GM12878 (cell line): ENCODE measurements at regions not wholly inside any gene's neighbourhood (a gene's known extent, or its start where the extent isn't known, plus 50 kb on each side); places are given as distances from the start of the nearest gene placed in this dataset.

Experiments
- ATAC-seq: fragments of 200-7000 bp; cut with Tn5 transposase; 3 replicates; pipeline ENCODE4 v1.9.1; 2020; ENCODE audit warnings: mild to moderate bottlenecking, moderate library complexity
- BruUV-seq: library from RNA; stranded (reverse); fragments of 400-500 nt; replicated peaks from 2 replicates; lab custom pipeline; 2021; lab: Mats Ljungman, UMichigan
- CTCF ChIA-PET: fragments of 300-600 bp; sonication (Branson Sonifier 250); formaldehyde crosslinking; extraction: SDS; loops from one replicate; lab custom pipeline; 2021; ENCODE audit warnings: inconsistent platforms; lab: Yijun Ruan, JAX
- POLR2A ChIA-PET: fragments of 350-600 bp; formaldehyde crosslinking; extraction: SDS; loops from one replicate; lab custom pipeline; 2021; ENCODE audit warnings: inconsistent platforms; lab: Charles Lee
- RAD21 ChIA-PET: fragments of 300-600 bp; sonication (Branson Sonifier 250); formaldehyde crosslinking; loops from one replicate; lab custom pipeline; 2023; ENCODE audit warnings: antibody characterized with exemption; ENCODE audit not compliant: unreplicated experiment; lab: Charles Lee
- SMC1A ChIA-PET: fragments of 300-600 bp; sonication (Branson Sonifier 250); formaldehyde crosslinking; loops from one replicate; lab custom pipeline; 2023; ENCODE audit not compliant: unreplicated experiment, uncharacterized antibody; lab: Charles Lee
- DNase-seq: peaks from one replicate; pipeline ENCODE4 v3.0.0-alpha.2; 2011; ENCODE audit warnings: low read depth, low spot score
- FAIRE-seq: peaks from 3 replicates; lab custom pipeline; 2011; peaks lifted over from hg19 to GRCh38; lab: Jason Lieb, UNC
- H2AFZ ChIP-seq: 2 replicates; pipeline ENCODE4 v1.6.0; 2011; ENCODE audit warnings: low read depth, low read length, control low read depth; ENCODE audit not compliant: control insufficient read depth
- H3K27ac ChIP-seq: 2 replicates; pipeline ENCODE4 v1.5.1; 2011; ENCODE audit warnings: control low read depth; ENCODE audit not compliant: control insufficient read depth, insufficient read depth
- H3K27me3 ChIP-seq, 2 experiments: replicated peaks in 1 of 2; 2 replicates each; pipeline versions ENCODE4 v1.6.0 to v1.6.1; 2011; ENCODE audit warnings: low read length in 1 of 2; ENCODE audit not compliant: control insufficient read depth in 2 of 2, insufficient read depth in 2 of 2
- H3K36me3 ChIP-seq, 2 experiments: 2 replicates each; pipeline ENCODE4 v1.5.1; 2011; ENCODE audit warnings: low read length in 1 of 2; ENCODE audit not compliant: control insufficient read depth in 2 of 2, insufficient read depth in 2 of 2
- H3K4me1 ChIP-seq: 2 replicates; pipeline ENCODE4 v1.6.1; 2011; ENCODE audit warnings: mild to moderate bottlenecking, low read length, moderate library complexity, mixed read lengths; ENCODE audit not compliant: control insufficient read depth, insufficient read depth
- H3K4me2 ChIP-seq: 2 replicates; pipeline ENCODE4 v1.6.0; 2011; ENCODE audit warnings: control low read depth; ENCODE audit not compliant: control insufficient read depth, insufficient read depth
- H3K4me3 ChIP-seq: fragments of 200-600 bp; sonication (generic); 2 replicates; pipeline ENCODE4 v1.5.1; 2016
- H3K79me2 ChIP-seq: 2 replicates; pipeline ENCODE4 v1.6.0; 2011; ENCODE audit warnings: low read length; ENCODE audit not compliant: control insufficient read depth, insufficient read depth
- H3K9ac ChIP-seq: 2 replicates; pipeline ENCODE4 v1.8.0; 2011; ENCODE audit warnings: low read length, control low read depth, mixed read lengths; ENCODE audit not compliant: control insufficient read depth, insufficient read depth
- H3K9me3 ChIP-seq: replicated peaks from 3 replicates; pipeline ENCODE4 v1.5.1; 2011; ENCODE audit warnings: mild to moderate bottlenecking, low read length; ENCODE audit not compliant: control insufficient read depth, insufficient read depth
- H4K20me1 ChIP-seq: 2 replicates; pipeline ENCODE4 v1.6.0; 2011; ENCODE audit not compliant: control insufficient read depth, insufficient read depth
- BCL11A ChIP-seq: IDR thresholded peaks from 2 replicates; pipeline ENCODE4 v1.6.1; 2011; ENCODE audit warnings: low read depth, low read length
- CHD2 ChIP-seq: IDR thresholded peaks from 2 replicates; pipeline ENCODE4 v1.6.1; 2011; ENCODE audit warnings: low read depth, low read length, improper control_type of control experiment, borderline replicate concordance
- FOXM1 ChIP-seq: IDR thresholded peaks from 2 replicates; pipeline ENCODE4 v1.6.1; 2012; ENCODE audit warnings: low read depth, mild to moderate bottlenecking, inconsistent platforms, low read length, moderate library complexity
- KDM1A ChIP-seq: fragments of 200-600 bp; sonication (generic); IDR thresholded peaks from 2 replicates; pipeline ENCODE4 v1.6.1; 2016; ENCODE audit warnings: borderline replicate concordance
- POLR2AphosphoS5 ChIP-seq: IDR thresholded peaks from 2 replicates; pipeline ENCODE4 v1.6.1; 2011; ENCODE audit warnings: mild to moderate bottlenecking, low read length, inconsistent platforms
- POU2F2 ChIP-seq: IDR thresholded peaks from 3 replicates; pipeline ENCODE4 v1.6.1; 2011; ENCODE audit warnings: low read depth, mild to moderate bottlenecking, low read length, borderline replicate concordance
- RCOR1 ChIP-seq: conservative IDR thresholded peaks from 2 replicates; pipeline ENCODE4 v1.6.1; 2012; ENCODE audit warnings: low read depth, low read length, improper control_type of control experiment
- WGBS: methylation state at CpG from one replicate; pipeline ENCODE4 v1.1.6; 2016; ENCODE audit warnings: low lambda C conversion rate; ENCODE audit not compliant: insufficient replicate concordance, insufficient coverage; ENCODE audit errors: missing lambda C conversion rate; 5-methylcytosine and 5-hydroxymethylcytosine counted together
- in situ Hi-C: fragments of 300-500 bp; cut with MboI; formaldehyde crosslinking; loops from 9 replicates; pipeline ENCODE4 v1.14.3; 2018; ENCODE audit warnings: mixed read lengths
- intact Hi-C: fragments of 100-400 bp; cut with micrococcal nuclease; formaldehyde crosslinking; loops from one replicate; pipeline ENCODE4 v1.14.2; 2022; ENCODE audit not compliant: unreplicated experiment
- TF ChIP-seq, protein P1 (sequence below): fragments of 450-650 bp; IDR thresholded peaks from 2 replicates; pipeline ENCODE4 v1.6.1; 2017; ENCODE audit warnings: low read depth, mild to moderate bottlenecking, moderate library complexity
- TF ChIP-seq, protein P2 (sequence below): IDR thresholded peaks from 2 replicates; pipeline ENCODE4 v1.6.1; 2012; ENCODE audit warnings: mild to moderate bottlenecking, low read depth, low read length
- TF ChIP-seq, protein P3 (sequence below): fragments of 450-650 bp; IDR thresholded peaks from 2 replicates; pipeline ENCODE4 v1.6.1; 2018; ENCODE audit warnings: mild to moderate bottlenecking, low read depth, moderate library complexity; ENCODE audit not compliant: partially characterized antibody
- TF ChIP-seq, protein P4 (sequence below): fragments of 450-650 bp; IDR thresholded peaks from 2 replicates; pipeline ENCODE4 v1.6.1; 2016; ENCODE audit warnings: mild to moderate bottlenecking
- TF ChIP-seq, protein P5 (sequence below): fragments of 450-650 bp; formaldehyde crosslinking; IDR thresholded peaks from 2 replicates; pipeline ENCODE4 v1.5.0; 2022; ENCODE audit warnings: mild to moderate bottlenecking, missing genetic modification characterization

DNA sequence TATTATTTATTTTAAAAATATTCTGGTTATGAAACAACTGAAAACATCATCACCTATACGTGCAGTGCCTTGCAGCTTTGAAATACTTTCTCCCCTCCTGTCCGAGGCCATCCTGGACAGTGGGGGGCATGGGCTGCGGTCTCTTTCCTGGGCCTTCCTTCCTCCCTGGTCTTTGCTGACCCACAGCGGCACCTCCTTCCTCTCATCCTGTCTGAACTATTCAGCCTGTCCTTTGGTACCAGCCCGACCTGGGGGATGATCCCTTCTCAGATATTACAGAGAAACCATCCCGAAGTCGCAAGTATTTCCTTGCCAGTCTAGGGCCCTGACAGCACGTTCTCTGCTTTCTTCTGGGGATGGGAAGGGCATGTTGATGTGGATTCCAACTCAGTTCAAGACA, 736.6 kb upstream of the HS6ST1 start:
- H3K79me2 ChIP-seq = no peaks in the 10 kb centered on the region
- ChIA-PET SMC1A (no interaction called here), RAD21 (no interaction called here), CTCF (no interaction called here), POLR2A (no interaction called here)
- FAIRE-seq (no peak), ATAC-seq (no peak), DNase-seq (no peak)
- H3K4me3 ChIP-seq = no peak overlapping the region
- no peaks in the 10 kb centered on the region for H3K27me3 ChIP-seq
- in situ Hi-C loops (no loop called here), intact Hi-C loops (no loop called here)
- H3K4me2 ChIP-seq = no peak overlapping the region
- H3K9ac ChIP-seq = no peak overlapping the region
- H4K20me1 ChIP-seq = no peaks in the 10 kb centered on the region
- no peak overlapping the region for H3K27ac ChIP-seq
- H3K36me3 ChIP-seq = no peaks in the 10 kb centered on the region
- no TSS peak for BruUV-seq
- H3K4me1 ChIP-seq = no peaks in the 10 kb centered on the region
- no peaks in the 10 kb centered on the region; the same call in 1 of the 3 replicates for H3K9me3 ChIP-seq
- H2AFZ ChIP-seq = no peak overlapping the region
- 44% methylated on average over 8 of the region's 8 CpGs for WGBS
- TF ChIP-seq KDM1A = no peak
- TF ChIP-seq, protein P1, sequence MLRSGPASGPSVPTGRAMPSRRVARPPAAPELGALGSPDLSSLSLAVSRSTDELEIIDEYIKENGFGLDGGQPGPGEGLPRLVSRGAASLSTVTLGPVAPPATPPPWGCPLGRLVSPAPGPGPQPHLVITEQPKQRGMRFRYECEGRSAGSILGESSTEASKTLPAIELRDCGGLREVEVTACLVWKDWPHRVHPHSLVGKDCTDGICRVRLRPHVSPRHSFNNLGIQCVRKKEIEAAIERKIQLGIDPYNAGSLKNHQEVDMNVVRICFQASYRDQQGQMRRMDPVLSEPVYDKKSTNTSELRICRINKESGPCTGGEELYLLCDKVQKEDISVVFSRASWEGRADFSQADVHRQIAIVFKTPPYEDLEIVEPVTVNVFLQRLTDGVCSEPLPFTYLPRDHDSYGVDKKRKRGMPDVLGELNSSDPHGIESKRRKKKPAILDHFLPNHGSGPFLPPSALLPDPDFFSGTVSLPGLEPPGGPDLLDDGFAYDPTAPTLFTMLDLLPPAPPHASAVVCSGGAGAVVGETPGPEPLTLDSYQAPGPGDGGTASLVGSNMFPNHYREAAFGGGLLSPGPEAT = no peak
- TF ChIP-seq FOXM1 = no peak
- TF ChIP-seq, protein P2, sequence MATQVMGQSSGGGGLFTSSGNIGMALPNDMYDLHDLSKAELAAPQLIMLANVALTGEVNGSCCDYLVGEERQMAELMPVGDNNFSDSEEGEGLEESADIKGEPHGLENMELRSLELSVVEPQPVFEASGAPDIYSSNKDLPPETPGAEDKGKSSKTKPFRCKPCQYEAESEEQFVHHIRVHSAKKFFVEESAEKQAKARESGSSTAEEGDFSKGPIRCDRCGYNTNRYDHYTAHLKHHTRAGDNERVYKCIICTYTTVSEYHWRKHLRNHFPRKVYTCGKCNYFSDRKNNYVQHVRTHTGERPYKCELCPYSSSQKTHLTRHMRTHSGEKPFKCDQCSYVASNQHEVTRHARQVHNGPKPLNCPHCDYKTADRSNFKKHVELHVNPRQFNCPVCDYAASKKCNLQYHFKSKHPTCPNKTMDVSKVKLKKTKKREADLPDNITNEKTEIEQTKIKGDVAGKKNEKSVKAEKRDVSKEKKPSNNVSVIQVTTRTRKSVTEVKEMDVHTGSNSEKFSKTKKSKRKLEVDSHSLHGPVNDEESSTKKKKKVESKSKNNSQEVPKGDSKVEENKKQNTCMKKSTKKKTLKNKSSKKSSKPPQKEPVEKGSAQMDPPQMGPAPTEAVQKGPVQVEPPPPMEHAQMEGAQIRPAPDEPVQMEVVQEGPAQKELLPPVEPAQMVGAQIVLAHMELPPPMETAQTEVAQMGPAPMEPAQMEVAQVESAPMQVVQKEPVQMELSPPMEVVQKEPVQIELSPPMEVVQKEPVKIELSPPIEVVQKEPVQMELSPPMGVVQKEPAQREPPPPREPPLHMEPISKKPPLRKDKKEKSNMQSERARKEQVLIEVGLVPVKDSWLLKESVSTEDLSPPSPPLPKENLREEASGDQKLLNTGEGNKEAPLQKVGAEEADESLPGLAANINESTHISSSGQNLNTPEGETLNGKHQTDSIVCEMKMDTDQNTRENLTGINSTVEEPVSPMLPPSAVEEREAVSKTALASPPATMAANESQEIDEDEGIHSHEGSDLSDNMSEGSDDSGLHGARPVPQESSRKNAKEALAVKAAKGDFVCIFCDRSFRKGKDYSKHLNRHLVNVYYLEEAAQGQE = no peak
- TF ChIP-seq, protein P3, sequence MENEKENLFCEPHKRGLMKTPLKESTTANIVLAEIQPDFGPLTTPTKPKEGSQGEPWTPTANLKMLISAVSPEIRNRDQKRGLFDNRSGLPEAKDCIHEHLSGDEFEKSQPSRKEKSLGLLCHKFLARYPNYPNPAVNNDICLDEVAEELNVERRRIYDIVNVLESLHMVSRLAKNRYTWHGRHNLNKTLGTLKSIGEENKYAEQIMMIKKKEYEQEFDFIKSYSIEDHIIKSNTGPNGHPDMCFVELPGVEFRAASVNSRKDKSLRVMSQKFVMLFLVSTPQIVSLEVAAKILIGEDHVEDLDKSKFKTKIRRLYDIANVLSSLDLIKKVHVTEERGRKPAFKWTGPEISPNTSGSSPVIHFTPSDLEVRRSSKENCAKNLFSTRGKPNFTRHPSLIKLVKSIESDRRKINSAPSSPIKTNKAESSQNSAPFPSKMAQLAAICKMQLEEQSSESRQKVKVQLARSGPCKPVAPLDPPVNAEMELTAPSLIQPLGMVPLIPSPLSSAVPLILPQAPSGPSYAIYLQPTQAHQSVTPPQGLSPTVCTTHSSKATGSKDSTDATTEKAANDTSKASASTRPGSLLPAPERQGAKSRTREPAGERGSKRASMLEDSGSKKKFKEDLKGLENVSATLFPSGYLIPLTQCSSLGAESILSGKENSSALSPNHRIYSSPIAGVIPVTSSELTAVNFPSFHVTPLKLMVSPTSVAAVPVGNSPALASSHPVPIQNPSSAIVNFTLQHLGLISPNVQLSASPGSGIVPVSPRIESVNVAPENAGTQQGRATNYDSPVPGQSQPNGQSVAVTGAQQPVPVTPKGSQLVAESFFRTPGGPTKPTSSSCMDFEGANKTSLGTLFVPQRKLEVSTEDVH = no peak
- TF ChIP-seq BCL11A = no peak
- TF ChIP-seq RCOR1 = no peak
- no peak for TF ChIP-seq POU2F2
- TF ChIP-seq, protein P4, sequence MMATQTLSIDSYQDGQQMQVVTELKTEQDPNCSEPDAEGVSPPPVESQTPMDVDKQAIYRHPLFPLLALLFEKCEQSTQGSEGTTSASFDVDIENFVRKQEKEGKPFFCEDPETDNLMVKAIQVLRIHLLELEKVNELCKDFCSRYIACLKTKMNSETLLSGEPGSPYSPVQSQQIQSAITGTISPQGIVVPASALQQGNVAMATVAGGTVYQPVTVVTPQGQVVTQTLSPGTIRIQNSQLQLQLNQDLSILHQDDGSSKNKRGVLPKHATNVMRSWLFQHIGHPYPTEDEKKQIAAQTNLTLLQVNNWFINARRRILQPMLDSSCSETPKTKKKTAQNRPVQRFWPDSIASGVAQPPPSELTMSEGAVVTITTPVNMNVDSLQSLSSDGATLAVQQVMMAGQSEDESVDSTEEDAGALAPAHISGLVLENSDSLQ = no peak
- TF ChIP-seq POLR2AphosphoS5 = no peak
- TF ChIP-seq CHD2 = no peak
- TF ChIP-seq, protein P5, sequence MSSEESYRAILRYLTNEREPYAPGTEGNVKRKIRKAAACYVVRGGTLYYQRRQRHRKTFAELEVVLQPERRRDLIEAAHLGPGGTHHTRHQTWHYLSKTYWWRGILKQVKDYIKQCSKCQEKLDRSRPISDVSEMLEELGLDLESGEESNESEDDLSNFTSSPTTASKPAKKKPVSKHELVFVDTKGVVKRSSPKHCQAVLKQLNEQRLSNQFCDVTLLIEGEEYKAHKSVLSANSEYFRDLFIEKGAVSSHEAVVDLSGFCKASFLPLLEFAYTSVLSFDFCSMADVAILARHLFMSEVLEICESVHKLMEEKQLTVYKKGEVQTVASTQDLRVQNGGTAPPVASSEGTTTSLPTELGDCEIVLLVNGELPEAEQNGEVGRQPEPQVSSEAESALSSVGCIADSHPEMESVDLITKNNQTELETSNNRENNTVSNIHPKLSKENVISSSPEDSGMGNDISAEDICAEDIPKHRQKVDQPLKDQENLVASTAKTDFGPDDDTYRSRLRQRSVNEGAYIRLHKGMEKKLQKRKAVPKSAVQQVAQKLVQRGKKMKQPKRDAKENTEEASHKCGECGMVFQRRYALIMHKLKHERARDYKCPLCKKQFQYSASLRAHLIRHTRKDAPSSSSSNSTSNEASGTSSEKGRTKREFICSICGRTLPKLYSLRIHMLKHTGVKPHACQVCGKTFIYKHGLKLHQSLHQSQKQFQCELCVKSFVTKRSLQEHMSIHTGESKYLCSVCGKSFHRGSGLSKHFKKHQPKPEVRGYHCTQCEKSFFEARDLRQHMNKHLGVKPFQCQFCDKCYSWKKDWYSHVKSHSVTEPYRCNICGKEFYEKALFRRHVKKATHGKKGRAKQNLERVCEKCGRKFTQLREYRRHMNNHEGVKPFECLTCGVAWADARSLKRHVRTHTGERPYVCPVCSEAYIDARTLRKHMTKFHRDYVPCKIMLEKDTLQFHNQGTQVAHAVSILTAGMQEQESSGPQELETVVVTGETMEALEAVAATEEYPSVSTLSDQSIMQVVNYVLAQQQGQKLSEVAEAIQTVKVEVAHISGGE (CRISPR knock-in tag) = no peak
